ENCODE measurements at regions not wholly inside any gene's neighbourhood (a gene's known extent, or its start where the extent isn't known, plus 50 kb on each side); places are given as distances from the start of the nearest gene placed in this dataset.

DNA sequence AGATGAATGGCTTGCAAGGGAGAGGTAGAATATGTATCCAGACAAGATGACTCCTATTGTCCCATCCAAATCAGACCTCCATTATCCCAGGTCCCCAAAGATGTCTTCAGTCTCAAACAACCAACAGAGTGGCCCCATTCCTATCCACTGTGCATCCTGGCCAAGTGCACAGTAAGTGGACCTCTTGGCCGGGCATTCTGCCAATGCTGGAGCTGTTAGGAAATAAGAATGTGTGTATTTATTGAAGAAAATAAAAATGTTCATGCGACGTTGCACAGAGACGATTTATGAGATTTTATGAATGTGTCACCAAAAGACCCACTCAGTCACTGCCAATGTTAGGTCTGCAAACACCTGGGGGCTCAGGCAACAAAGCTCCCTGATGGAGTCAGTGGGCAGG, 196.0 kb downstream of the MAFB start:
- TF ChIP-seq RAD21 (IDR thresholded peaks at IDR 0.05 in 1 of 2, conservative IDR thresholded peaks at IDR 0.05 in 1 of 2; ENCODE audit: low read depth in 2 of 2, low read length in 2 of 2) (no peak), RNF2 (IDR thresholded peaks at IDR 0.05; ENCODE audit: borderline replicate concordance, low read depth, low read length, missing control alignments, poor library complexity, severe bottlenecking) (no peak), POLR2AphosphoS5 (IDR thresholded peaks at IDR 0.05; ENCODE audit: low read depth, low read length) (no peak), KDM1A (IDR thresholded peaks at IDR 0.05; ENCODE audit: borderline replicate concordance, low read length) (no peak), SP4 (IDR thresholded peaks at IDR 0.05; ENCODE audit: low read length) (no peak), BACH1 (IDR thresholded peaks at IDR 0.05; ENCODE audit: low read length) (no peak), ZNF274 (IDR thresholded peaks at IDR 0.05; ENCODE audit: borderline replicate concordance, extremely low read depth, low read length) (no peak), PHF8 (conservative IDR thresholded peaks at IDR 0.05; ENCODE audit: low read depth, low read length) (no peak)
- TF ChIP-seq, protein P1, sequence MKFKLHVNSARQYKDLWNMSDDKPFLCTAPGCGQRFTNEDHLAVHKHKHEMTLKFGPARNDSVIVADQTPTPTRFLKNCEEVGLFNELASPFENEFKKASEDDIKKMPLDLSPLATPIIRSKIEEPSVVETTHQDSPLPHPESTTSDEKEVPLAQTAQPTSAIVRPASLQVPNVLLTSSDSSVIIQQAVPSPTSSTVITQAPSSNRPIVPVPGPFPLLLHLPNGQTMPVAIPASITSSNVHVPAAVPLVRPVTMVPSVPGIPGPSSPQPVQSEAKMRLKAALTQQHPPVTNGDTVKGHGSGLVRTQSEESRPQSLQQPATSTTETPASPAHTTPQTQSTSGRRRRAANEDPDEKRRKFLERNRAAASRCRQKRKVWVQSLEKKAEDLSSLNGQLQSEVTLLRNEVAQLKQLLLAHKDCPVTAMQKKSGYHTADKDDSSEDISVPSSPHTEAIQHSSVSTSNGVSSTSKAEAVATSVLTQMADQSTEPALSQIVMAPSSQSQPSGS (IDR thresholded peaks at IDR 0.05; ENCODE audit: low read length): no peak
- Histone ChIP-seq H2AK5ac (ENCODE audit: low read depth, low read length) (no peak overlapping the region), H3K4ac (replicated peaks; ENCODE audit: insufficient read length, low read depth, low read length) (no peak overlapping the region), H4K5ac (ENCODE audit: insufficient read length, low read depth, low read length) (no peak overlapping the region), H3K9me3 (ENCODE audit: insufficient read depth in 2 of 2, low read depth in 1 of 2, low read length in 1 of 2) (no peaks in the 10 kb centered on the region), H3K9ac (replicated peaks in 1 of 4; ENCODE audit: extremely low read depth in 1 of 4, low read depth in 3 of 4, low read length in 3 of 4) (no peak overlapping the region), H3K79me2 (ENCODE audit: control insufficient read depth in 1 of 2, insufficient read depth in 2 of 2, low read length in 2 of 2) (no peaks in the 10 kb centered on the region), H4K8ac (ENCODE audit: extremely low read depth, insufficient read depth, low read length) (no peak overlapping the region), H3K23ac (ENCODE audit: insufficient read length) (no peak overlapping the region), H2BK12ac (ENCODE audit: low read depth, low read length) (no peak overlapping the region), H3K27ac (ENCODE audit: low read depth, low read length) (no peak overlapping the region), H4K91ac (replicated peaks; ENCODE audit: insufficient read length, low read length) (no peak overlapping the region), H3K56ac (replicated peaks; ENCODE audit: insufficient read length, low read depth, low read length) (no peak overlapping the region), H3K4me3 (ENCODE audit: extremely low read depth in 1 of 4, insufficient read depth in 2 of 4, low read depth in 3 of 4, low read length in 4 of 4) (no peak overlapping the region), H3K27me3 (replicated peaks in 1 of 4; ENCODE audit: control insufficient read depth in 3 of 4, extremely low read depth in 1 of 4, insufficient read depth in 3 of 4, low read length in 3 of 4) (no peaks in the 10 kb centered on the region), H2BK15ac (ENCODE audit: low read length) (no peak overlapping the region), H2BK5ac (ENCODE audit: low read depth, low read length) (no peak overlapping the region), H3K4me1 (replicated peaks in 1 of 4; ENCODE audit: control insufficient read depth in 3 of 4, insufficient read depth in 4 of 4, low read length in 3 of 4) (no peaks in the 10 kb centered on the region), H2BK20ac (ENCODE audit: low read length) (no peak overlapping the region), H3K18ac (ENCODE audit: extremely low read depth, low read length) (no peak overlapping the region), H3K36me3 (ENCODE audit: control insufficient read depth in 2 of 4, insufficient read depth in 4 of 4, low read length in 3 of 4) (no peaks in the 10 kb centered on the region), H2BK120ac (replicated peaks; ENCODE audit: low read depth, low read length) (no peak overlapping the region), H2AFZ (ENCODE audit: low read length) (no peak overlapping the region), H3K79me1 (ENCODE audit: low read depth, low read length) (no peaks in the 10 kb centered on the region), H3K23me2 (ENCODE audit: low read depth, low read length) (no peaks in the 10 kb centered on the region), H3K14ac (ENCODE audit: insufficient read length) (no peak overlapping the region), H3K4me2 (ENCODE audit: insufficient read depth in 1 of 2, low read depth in 2 of 2, low read length in 2 of 2) (no peak overlapping the region), H4K20me1 (replicated peaks in 1 of 2; ENCODE audit: control insufficient read depth in 1 of 2, insufficient read depth in 2 of 2, low read length in 2 of 2) (no peaks in the 10 kb centered on the region)
- ChIA-PET POLR2A (ENCODE audit: partially characterized antibody) (no interaction called here), CTCF (ENCODE audit: partially characterized antibody) (no interaction called here)
- no peak for FAIRE-seq
- WGBS, 2 experiments (ENCODE audit: extremely low coverage in 1 of 2, insufficient coverage in 1 of 2, insufficient read length in 1 of 2, insufficient replicate concordance in 2 of 2, low coverage in 1 of 2, low lambda C conversion rate in 2 of 2, missing lambda C conversion rate in 1 of 2): 96% methylated on average over 4 of the region's 4 CpGs; no CpG with 5 or more reads in 1 of the 2 experiments
- DNase-seq (ENCODE audit: low read depth in 1 of 2, low spot score in 2 of 2): no peak
